Ascending aorta (tissue), 2 donors: ENCODE measurements at regions not wholly inside any gene's neighbourhood (a gene's known extent, or its start where the extent isn't known, plus 50 kb on each side); places are given as distances from the start of the nearest gene placed in this dataset.
"Not testable (repeated sequence)": the region's sequence is repeated elsewhere in the genome, so short reads cannot be mapped to it uniquely, and the experiment has no call there.

ENCODE experiments used
- DNase-seq, 2 donors: peaks; one replicate each; pipeline ENCODE4 v3.0.0-alpha.2; 2019; ENCODE audit warnings: low spot score in 2 of 2
- H3K27ac ChIP-seq, 2 donors: fragments of 200-600 bp; sonication (generic); one replicate each; pipeline ENCODE4 v1.5.1; 2016 to 2017; ENCODE audit warnings: mild to moderate bottlenecking in 1 of 2
- H3K27me3 ChIP-seq: fragments of 200-600 bp; sonication (generic); one replicate; pipeline ENCODE4 v1.5.1; 2017
- H3K36me3 ChIP-seq, 2 donors: fragments of 200-600 bp; sonication (generic); one replicate each; pipeline ENCODE4 v1.5.1; 2016
- H3K4me1 ChIP-seq, 2 donors: fragments of 200-600 bp; sonication (generic); one replicate each; pipeline ENCODE4 v1.5.1; 2016 to 2017; ENCODE audit warnings: mild to moderate bottlenecking in 1 of 2
- H3K4me3 ChIP-seq, 2 donors: fragments of 200-600 bp; sonication (generic); one replicate each; pipeline ENCODE4 v1.5.1; 2016 to 2017; ENCODE audit warnings: mild to moderate bottlenecking in 1 of 2
- H3K9me3 ChIP-seq, 2 donors: fragments of 200-600 bp; sonication (generic); one replicate each; pipeline ENCODE4 v1.5.1; 2016
- CTCF ChIP-seq, 3 experiments: fragments of 200-600 bp in 2 of 3; fragments of 450-650 bp in 1 of 3; sonication (generic) in 2 of 3; IDR thresholded peaks; one replicate each; pipeline ENCODE4 v1.5.1; 2016 to 2019; ENCODE audit warnings: antibody characterized with exemption in 3 of 3, mild to moderate bottlenecking in 1 of 3, moderate library complexity in 1 of 3
- intact Hi-C: fragments of 100-400 bp; cut with DNase I; formaldehyde crosslinking; loops from one replicate; pipeline ENCODE4 v1.15.1; 2023

- H3K4me3 ChIP-seq: no peak overlapping the region
- TF ChIP-seq CTCF (IDR thresholded peaks at IDR 0.05): no peak
- intact Hi-C loops: no loop called here
- no peaks in the 10 kb centered on the region for H3K27me3 ChIP-seq
- H3K9me3 ChIP-seq: no peaks in the 10 kb centered on the region
- peaks cover 0 to 2% of the 10 kb centered on the region in 2 donors for H3K4me1 ChIP-seq
- H3K27ac ChIP-seq: no peak overlapping the region
- no peaks in the 10 kb centered on the region for H3K36me3 ChIP-seq
- no peak for DNase-seq
Observed at GRCh38 chr1:222973561-222973960, 158.7 kb downstream of the DISP1 start.

- no peaks in the 10 kb centered on the region for H3K36me3 ChIP-seq
- DNase-seq: no peak
Observed at GRCh38 chr1:222974496-222974895, 159.7 kb downstream of the DISP1 start.

GRCh38 chr1:222975472-222976122, 160.8 kb downstream of the DISP1 start:
- H3K4me3 ChIP-seq: no peak overlapping the region
- H3K27me3 ChIP-seq: no peaks in the 10 kb centered on the region
- no peaks in the 10 kb centered on the region for H3K9me3 ChIP-seq
- H3K4me1 ChIP-seq: peaks cover 0 to 2% of the 10 kb centered on the region in 2 donors
- H3K36me3 ChIP-seq: no peaks in the 10 kb centered on the region
- no peak for DNase-seq
- no peak overlapping the region for H3K27ac ChIP-seq
- no peak for TF ChIP-seq CTCF (IDR thresholded peaks at IDR 0.05)
- intact Hi-C loops: no loop called here

More at GRCh38 chr1:222974496-222974895, 159.7 kb downstream of the DISP1 start:
- TF ChIP-seq CTCF (IDR thresholded peaks at IDR 0.05): no peak
- no peak overlapping the region for H3K4me3 ChIP-seq
- intact Hi-C loops: no loop called here
- H3K9me3 ChIP-seq: no peaks in the 10 kb centered on the region
- H3K27ac ChIP-seq: no peak overlapping the region
- H3K4me1 ChIP-seq: peaks cover 0 to 2% of the 10 kb centered on the region in 2 donors
- no peaks in the 10 kb centered on the region for H3K27me3 ChIP-seq

DNA sequence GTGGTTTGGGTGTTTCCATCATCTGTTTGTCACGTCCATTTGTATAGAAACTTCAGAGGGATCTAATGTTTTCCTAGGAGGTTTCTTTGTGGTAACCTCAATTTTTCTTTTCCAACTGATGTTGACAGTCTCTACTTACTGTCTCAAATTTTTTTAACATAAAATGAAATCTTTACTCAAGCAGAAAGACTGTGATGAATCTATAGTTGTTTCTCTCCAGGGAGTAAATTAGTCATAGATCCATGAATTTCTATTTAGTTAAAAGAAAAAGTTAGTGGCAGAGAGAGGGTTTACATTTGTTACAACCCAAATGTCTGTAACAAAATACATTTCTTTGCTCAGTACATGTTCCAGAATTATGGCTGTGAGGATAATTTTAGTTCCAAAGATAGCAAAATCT, 161.6 kb downstream of the DISP1 start:
- Histone ChIP-seq H3K4me3 (no peak overlapping the region), H3K27ac (no peak overlapping the region), H3K27me3 (no peaks in the 10 kb centered on the region), H3K4me1 (peaks cover 0 to 2% of the 10 kb centered on the region in 2 donors), H3K9me3 (no peaks in the 10 kb centered on the region), H3K36me3 (no peaks in the 10 kb centered on the region)
- DNase-seq: no peak
- TF ChIP-seq CTCF (IDR thresholded peaks at IDR 0.05): no peak
- intact Hi-C loops: no loop called here

DNA sequence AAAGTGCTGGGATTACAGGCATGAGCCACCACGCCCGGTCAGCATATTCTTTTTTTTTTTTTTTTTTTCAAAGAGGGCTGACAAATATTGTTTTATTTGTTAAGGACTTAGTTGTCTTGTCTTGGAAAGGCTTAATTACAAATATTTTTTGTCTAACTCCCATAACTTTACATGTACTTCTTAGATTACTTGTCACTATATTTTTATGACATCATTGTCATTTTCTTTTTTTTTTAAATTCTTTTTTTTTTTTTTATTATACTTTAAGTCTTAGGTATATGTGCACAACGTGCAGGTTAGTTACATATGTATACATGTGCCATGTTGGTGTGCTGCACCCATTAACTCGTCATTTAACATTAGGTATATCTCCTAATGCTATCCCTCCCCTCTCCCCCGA, 162.5 kb downstream of the DISP1 start:
- H3K9me3 ChIP-seq, H3K36me3 ChIP-seq, H3K4me3 ChIP-seq, DNase-seq, H3K4me1 ChIP-seq, intact Hi-C loops, H3K27ac ChIP-seq, H3K27me3 ChIP-seq: not testable (repeated sequence)

DNA sequence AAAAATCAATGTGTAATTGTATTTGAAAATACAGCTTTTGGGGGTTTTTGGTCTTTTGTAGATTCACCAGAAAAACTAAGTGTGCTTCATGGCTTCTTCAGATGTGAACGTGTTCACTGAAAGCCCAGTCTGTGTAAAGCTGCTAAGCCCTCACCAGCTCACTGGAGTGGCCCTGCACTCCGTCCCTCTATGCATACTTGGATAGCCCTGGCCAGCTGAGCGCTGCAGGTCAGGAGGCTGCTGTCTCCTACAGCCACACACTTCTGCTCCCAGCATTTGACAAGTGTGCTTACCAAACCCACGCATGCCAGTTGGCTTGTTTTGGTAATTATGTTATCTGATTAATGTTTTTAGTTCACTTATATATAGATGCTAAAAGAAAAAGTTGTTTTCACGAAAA, 163.5 kb downstream of the TLR5 start:
- no peak for DNase-seq
- no peak overlapping the region for H3K27ac ChIP-seq
- H3K4me1 ChIP-seq: peaks cover 0 to 2% of the 10 kb centered on the region in 2 donors
- intact Hi-C loops: no loop called here
- H3K9me3 ChIP-seq: no peaks in the 10 kb centered on the region
- H3K4me3 ChIP-seq: no peak overlapping the region
- no peaks in the 10 kb centered on the region for H3K27me3 ChIP-seq
- H3K36me3 ChIP-seq: no peaks in the 10 kb centered on the region
- no peak for TF ChIP-seq CTCF (IDR thresholded peaks at IDR 0.05)
